Chondrocyte (in vitro differentiated cells): ENCODE measurements at regions not wholly inside any gene's neighbourhood (a gene's known extent, or its start where the extent isn't known, plus 50 kb on each side); places are given as distances from the start of the nearest gene placed in this dataset.

Experiments used
- DNase-seq: peaks from one replicate; pipeline ENCODE4 v3.0.0; 2021; ENCODE audit warnings: mixed read lengths, low spot score
- H3K27ac Mint-ChIP-seq: one replicate; pipeline ENCODE4 v1.8.0; 2021; ENCODE audit warnings: mild to moderate bottlenecking, moderate library complexity, mixed read lengths; ENCODE audit not compliant: unreplicated experiment
- H3K27me3 Mint-ChIP-seq: 2 replicates; pipeline ENCODE4 v1.8.0; 2021; ENCODE audit warnings: low read depth, mixed read lengths
- H3K36me3 Mint-ChIP-seq: 2 replicates; pipeline ENCODE4 v1.8.0; 2021; ENCODE audit warnings: low read depth, mixed read lengths
- H3K4me1 Mint-ChIP-seq: 2 replicates; pipeline ENCODE4 v1.8.0; 2021; ENCODE audit warnings: low read depth, mild to moderate bottlenecking, mixed read lengths
- H3K4me3 Mint-ChIP-seq: one replicate; pipeline ENCODE4 v1.8.0; 2021; ENCODE audit warnings: mild to moderate bottlenecking, moderate library complexity, mixed read lengths; ENCODE audit not compliant: unreplicated experiment
- H3K9me3 Mint-ChIP-seq: 2 replicates; pipeline ENCODE4 v1.8.0; 2021; ENCODE audit warnings: low read depth, mixed read lengths
- CTCF ChIP-seq: fragments of 200-600 bp; sonication (generic); IDR thresholded peaks from 2 replicates; pipeline ENCODE4 v1.5.0; 2021; ENCODE audit warnings: antibody characterized with exemption, mild to moderate bottlenecking, moderate library complexity

GRCh38 chr10:111199587-111199986, 122.8 kb downstream of the ADRA2A start:
- Mint-ChIP-seq H3K9me3 (no peaks in the 10 kb centered on the region), H3K4me3 (no peak overlapping the region), H3K27me3 (peaks cover 2% of the 10 kb centered on the region), H3K27ac (no peak overlapping the region), H3K36me3 (no peaks in the 10 kb centered on the region), H3K4me1 (no peaks in the 10 kb centered on the region)
- TF ChIP-seq CTCF, result no peak
- no peak for DNase-seq

- Mint-ChIP-seq H3K27ac (no peak overlapping the region), H3K4me1 (no peaks in the 10 kb centered on the region), H3K36me3 (no peaks in the 10 kb centered on the region), H3K9me3 (no peaks in the 10 kb centered on the region), H3K4me3 (no peak overlapping the region), H3K27me3 (peaks cover 6% of the 10 kb centered on the region)
- no peak for TF ChIP-seq CTCF
- DNase-seq, result no peak
These were observed 123.8 kb downstream of the ADRA2A start for GRCh38 chr10:111200505-111201186.

- Mint-ChIP-seq H3K4me3 (no peak overlapping the region), H3K36me3 (no peaks in the 10 kb centered on the region), H3K4me1 (no peaks in the 10 kb centered on the region), H3K9me3 (no peaks in the 10 kb centered on the region), H3K27me3 (peaks cover 7% of the 10 kb centered on the region), H3K27ac (no peak overlapping the region)
- TF ChIP-seq CTCF, result no peak
- DNase-seq, result no peak
These were observed 126.8 kb downstream of the ADRA2A start for GRCh38 chr10:111203615-111204014.

GRCh38 chr10:111204838-111205237, 128.0 kb downstream of the ADRA2A start:
- no peaks in the 10 kb centered on the region for H3K9me3 Mint-ChIP-seq
- no peak overlapping the region for H3K27ac Mint-ChIP-seq
- peaks cover 7% of the 10 kb centered on the region for H3K27me3 Mint-ChIP-seq
- H3K36me3 Mint-ChIP-seq, result no peaks in the 10 kb centered on the region
- no peak for TF ChIP-seq CTCF
- no peak for DNase-seq
- H3K4me3 Mint-ChIP-seq, result no peak overlapping the region
- H3K4me1 Mint-ChIP-seq, result no peaks in the 10 kb centered on the region

- Mint-ChIP-seq H3K27ac (no peak overlapping the region), H3K36me3 (no peaks in the 10 kb centered on the region), H3K4me1 (no peaks in the 10 kb centered on the region)
These were observed 129.7 kb downstream of the ADRA2A start for GRCh38 chr10:111206521-111206920.

More at GRCh38 chr10:111206521-111206920, 129.7 kb downstream of the ADRA2A start:
- no peak overlapping the region for H3K4me3 Mint-ChIP-seq
- no peak for DNase-seq
- peaks cover 7% of the 10 kb centered on the region for H3K27me3 Mint-ChIP-seq
- H3K9me3 Mint-ChIP-seq, result no peaks in the 10 kb centered on the region
- no peak for TF ChIP-seq CTCF
